ENCODE measurements at regions not wholly inside any gene's neighbourhood (a gene's known extent, or its start where the extent isn't known, plus 50 kb on each side); places are given as distances from the start of the nearest gene placed in this dataset.

DNA sequence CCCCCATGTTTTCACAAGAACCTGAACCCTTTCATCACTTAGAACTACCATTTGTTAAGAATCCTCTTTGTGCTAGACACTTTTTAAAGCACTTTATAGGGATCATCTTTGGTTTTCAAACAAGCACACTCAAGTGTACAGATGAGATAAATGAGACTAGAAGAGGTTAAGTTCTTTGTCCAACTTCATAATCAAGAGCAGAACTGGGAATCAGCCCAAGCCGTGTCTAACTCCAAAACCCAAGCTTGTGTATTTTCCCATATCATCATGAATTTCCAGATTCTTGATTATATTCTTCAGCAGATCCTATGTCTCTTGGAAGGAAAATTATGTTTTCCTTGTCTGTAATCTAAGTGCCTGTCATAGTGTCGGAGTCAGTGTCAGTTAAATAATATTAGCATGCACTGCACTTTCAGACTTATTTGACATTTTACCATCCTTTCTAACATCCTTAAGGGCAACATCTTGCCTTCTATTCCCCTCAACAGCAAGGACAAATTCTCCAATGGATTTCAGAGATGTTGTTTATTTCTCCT lies 123.0 kb upstream of the SETBP1 start:
- Mint-ChIP-seq H3K27ac (no peak overlapping the region), H3K9me3 (no peaks in the 10 kb centered on the region), H3K27me3 (peaks cover 4% of the 10 kb centered on the region), H3K4me1 (ENCODE audit: unreplicated experiment) (peaks cover 9% of the 10 kb centered on the region), H3K4me3 (no peak overlapping the region), H3K36me3 (no peaks in the 10 kb centered on the region)
- no peak for DNase-seq (ENCODE audit: extremely low spot score, unreplicated experiment)
- TF ChIP-seq, protein P1, sequence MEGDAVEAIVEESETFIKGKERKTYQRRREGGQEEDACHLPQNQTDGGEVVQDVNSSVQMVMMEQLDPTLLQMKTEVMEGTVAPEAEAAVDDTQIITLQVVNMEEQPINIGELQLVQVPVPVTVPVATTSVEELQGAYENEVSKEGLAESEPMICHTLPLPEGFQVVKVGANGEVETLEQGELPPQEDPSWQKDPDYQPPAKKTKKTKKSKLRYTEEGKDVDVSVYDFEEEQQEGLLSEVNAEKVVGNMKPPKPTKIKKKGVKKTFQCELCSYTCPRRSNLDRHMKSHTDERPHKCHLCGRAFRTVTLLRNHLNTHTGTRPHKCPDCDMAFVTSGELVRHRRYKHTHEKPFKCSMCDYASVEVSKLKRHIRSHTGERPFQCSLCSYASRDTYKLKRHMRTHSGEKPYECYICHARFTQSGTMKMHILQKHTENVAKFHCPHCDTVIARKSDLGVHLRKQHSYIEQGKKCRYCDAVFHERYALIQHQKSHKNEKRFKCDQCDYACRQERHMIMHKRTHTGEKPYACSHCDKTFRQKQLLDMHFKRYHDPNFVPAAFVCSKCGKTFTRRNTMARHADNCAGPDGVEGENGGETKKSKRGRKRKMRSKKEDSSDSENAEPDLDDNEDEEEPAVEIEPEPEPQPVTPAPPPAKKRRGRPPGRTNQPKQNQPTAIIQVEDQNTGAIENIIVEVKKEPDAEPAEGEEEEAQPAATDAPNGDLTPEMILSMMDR (conservative IDR thresholded peaks at IDR 0.05): no peak

DNA sequence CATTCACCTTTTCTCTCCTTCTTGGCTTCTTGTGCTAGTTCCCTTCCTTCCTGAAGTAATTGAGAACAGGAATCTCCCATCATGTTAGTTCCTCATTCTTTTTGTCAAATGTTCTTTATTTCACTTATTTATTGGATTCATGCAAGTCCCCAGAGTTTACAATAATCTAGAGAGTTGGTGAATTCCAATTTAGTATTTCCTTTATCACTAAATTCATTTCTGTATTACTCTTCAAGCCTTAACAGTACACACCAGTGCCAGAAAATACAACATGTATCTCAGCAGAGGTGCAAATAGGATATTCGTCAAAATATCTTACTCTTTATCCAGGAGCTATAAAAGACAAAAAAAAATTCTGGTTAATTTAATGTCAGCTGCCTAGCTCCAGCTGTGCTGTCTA lies 121.9 kb upstream of the SETBP1 start:
- H3K4me1 Mint-ChIP-seq (ENCODE audit: unreplicated experiment): peaks cover 9% of the 10 kb centered on the region
- DNase-seq (ENCODE audit: extremely low spot score, unreplicated experiment): no peak
- no peak overlapping the region for H3K27ac Mint-ChIP-seq
- no peaks in the 10 kb centered on the region for H3K9me3 Mint-ChIP-seq
- TF ChIP-seq, protein P1 (conservative IDR thresholded peaks at IDR 0.05): no peak
- H3K4me3 Mint-ChIP-seq: no peak overlapping the region
- H3K27me3 Mint-ChIP-seq: peaks cover 4% of the 10 kb centered on the region
- H3K36me3 Mint-ChIP-seq: no peaks in the 10 kb centered on the region

DNA sequence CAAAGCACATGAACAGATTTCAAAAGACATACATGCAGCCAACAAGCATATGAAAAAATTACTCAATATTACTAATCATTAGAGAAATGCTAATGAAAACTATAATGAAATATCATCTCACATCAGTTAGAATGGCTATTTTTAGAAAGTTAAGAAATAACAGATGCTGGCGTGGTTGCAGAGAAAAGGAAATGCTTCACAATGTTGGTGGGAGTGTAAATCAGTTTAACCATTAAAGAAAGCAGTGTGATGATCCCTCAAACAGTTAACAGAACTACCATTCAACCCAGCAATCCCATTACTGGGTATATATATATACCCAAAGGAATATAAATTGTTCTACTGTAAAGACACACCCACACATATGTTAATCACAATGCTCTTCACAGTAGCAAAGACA lies 117.7 kb upstream of the SETBP1 start:
- Mint-ChIP-seq H3K27ac (no peak overlapping the region), H3K4me1 (ENCODE audit: unreplicated experiment) (peaks cover 16% of the 10 kb centered on the region), H3K4me3 (no peak overlapping the region), H3K9me3 (peaks cover 6% of the 10 kb centered on the region), H3K27me3 (no peaks in the 10 kb centered on the region), H3K36me3 (no peaks in the 10 kb centered on the region)
- TF ChIP-seq, protein P1 (conservative IDR thresholded peaks at IDR 0.05): no peak
- no peak for DNase-seq (ENCODE audit: extremely low spot score, unreplicated experiment)

DNA sequence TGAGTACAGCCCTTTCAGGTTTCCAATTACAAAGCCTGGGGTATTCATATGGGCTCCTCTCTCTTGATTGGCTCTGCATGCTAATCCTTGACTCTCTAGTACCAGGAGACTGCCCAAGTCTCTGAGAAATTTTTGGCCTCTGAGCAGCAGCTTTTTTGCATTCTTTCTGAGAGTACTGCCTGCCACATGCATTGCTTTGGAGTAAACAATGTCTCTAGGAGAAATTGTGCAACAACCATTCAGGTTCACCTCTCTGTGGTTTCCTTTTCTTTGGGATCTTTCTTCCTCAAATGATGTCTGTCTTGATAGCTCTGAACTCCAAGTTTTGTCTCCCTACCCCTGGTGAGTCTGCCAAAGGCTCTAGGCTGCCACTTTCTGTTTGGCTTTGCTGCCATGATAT lies 115.8 kb upstream of the SETBP1 start:
- no peak overlapping the region for H3K27ac Mint-ChIP-seq
- no peaks in the 10 kb centered on the region for H3K36me3 Mint-ChIP-seq
- no peak overlapping the region for H3K4me3 Mint-ChIP-seq
- H3K9me3 Mint-ChIP-seq: peaks cover 6% of the 10 kb centered on the region
- no peaks in the 10 kb centered on the region for H3K27me3 Mint-ChIP-seq
- DNase-seq (ENCODE audit: extremely low spot score, unreplicated experiment): no peak
- H3K4me1 Mint-ChIP-seq (ENCODE audit: unreplicated experiment): peaks cover 7% of the 10 kb centered on the region
- TF ChIP-seq, protein P1 (conservative IDR thresholded peaks at IDR 0.05): no peak

DNA sequence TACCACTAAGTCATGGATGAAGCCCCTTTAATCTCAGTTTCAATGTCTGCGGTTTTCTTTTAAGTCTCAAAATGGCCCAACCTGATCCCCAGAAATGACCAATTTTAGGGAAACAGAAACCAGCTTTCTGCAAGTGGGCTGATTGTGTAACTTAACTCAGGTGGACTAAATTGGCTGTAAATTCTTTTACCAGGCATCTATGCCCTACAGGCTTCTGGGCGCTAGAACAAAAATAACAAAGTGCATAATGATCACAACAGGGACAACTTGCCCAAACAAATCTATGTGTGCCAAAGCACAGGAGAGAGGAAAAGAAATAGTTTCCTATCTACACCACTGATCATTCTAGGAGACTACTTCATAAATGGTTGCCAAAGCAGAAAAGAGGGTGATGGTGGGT lies 112.3 kb upstream of the SETBP1 start:
- Mint-ChIP-seq H3K4me3 (no peak overlapping the region), H3K9me3 (peaks cover 6% of the 10 kb centered on the region), H3K27me3 (peaks cover 4% of the 10 kb centered on the region), H3K36me3 (no peaks in the 10 kb centered on the region), H3K4me1 (ENCODE audit: unreplicated experiment) (peaks cover 7% of the 10 kb centered on the region), H3K27ac (no peak overlapping the region)
- TF ChIP-seq, protein P1 (conservative IDR thresholded peaks at IDR 0.05): no peak
- no peak for DNase-seq (ENCODE audit: extremely low spot score, unreplicated experiment)

DNA sequence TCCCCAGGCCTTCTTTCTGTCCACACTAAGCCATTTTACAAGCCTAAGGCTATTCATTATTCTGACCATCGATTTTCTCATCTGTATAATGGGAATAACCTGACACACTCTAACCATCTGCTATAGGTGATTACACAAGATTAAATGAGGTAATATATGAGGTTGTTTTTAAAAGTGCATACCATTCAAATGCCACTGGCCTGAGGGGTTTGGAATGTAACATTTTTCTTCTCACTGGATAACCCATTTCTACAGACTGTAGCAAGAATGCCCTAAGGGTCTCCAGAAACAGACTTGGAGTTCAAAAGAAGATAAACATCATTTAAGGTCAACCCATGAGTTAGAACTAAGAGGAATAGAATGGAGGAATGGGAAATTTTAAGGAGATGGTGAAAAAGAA lies 111.7 kb upstream of the SETBP1 start:
- no peaks in the 10 kb centered on the region for H3K36me3 Mint-ChIP-seq
- no peak overlapping the region for H3K4me3 Mint-ChIP-seq
- peaks cover 7% of the 10 kb centered on the region for H3K4me1 Mint-ChIP-seq (ENCODE audit: unreplicated experiment)
- peaks cover 4% of the 10 kb centered on the region for H3K27me3 Mint-ChIP-seq
- peaks cover 6% of the 10 kb centered on the region for H3K9me3 Mint-ChIP-seq
- H3K27ac Mint-ChIP-seq: no peak overlapping the region
- TF ChIP-seq, protein P1 (conservative IDR thresholded peaks at IDR 0.05): no peak
- DNase-seq (ENCODE audit: extremely low spot score, unreplicated experiment): no peak
